Naive thymus-derived CD8-positive, alpha-beta T cell (primary cell): ENCODE measurements at regions not wholly inside any gene's neighbourhood (a gene's known extent, or its start where the extent isn't known, plus 50 kb on each side); places are given as distances from the start of the nearest gene placed in this dataset.

Experiments used
- ATAC-seq, 2 donors: fragments of 150-1000 bp; cut with Tn5 transposase in 1 of 2; sonication (Bioruptor Pico), chemical (Tn5 transposase) in 1 of 2; 1 replicate in 1 of 2; 2 replicates in 1 of 2; pipeline ENCODE4 v1.10.0; 2021; ENCODE audit warnings: mild to moderate bottlenecking in 2 of 2, moderate library complexity in 2 of 2
- POLR2A ChIA-PET: fragments of 350-600 bp; sonication (Branson Sonifier 250); formaldehyde crosslinking; loops from one replicate; lab custom pipeline; 2021; ENCODE audit warnings: antibody characterized with exemption; lab: Charles Lee
- DNase-seq, 10 donors: peaks; one replicate each; pipeline versions ENCODE4 v3.0.0 to v3.0.0-alpha.2; 2020 to 2022
- H3K27ac Mint-ChIP-seq, 10 donors: one replicate each; pipeline ENCODE4 v1.8.0; 2020 to 2022; ENCODE audit warnings: mild to moderate bottlenecking in 10 of 10, mixed read lengths in 10 of 10, moderate library complexity in 4 of 10, inconsistent platforms in 1 of 10
- H3K27me3 Mint-ChIP-seq, 5 donors: one replicate each; pipeline ENCODE4 v1.8.0; 2021 to 2022; ENCODE audit warnings: mixed read lengths in 5 of 5
- H3K36me3 Mint-ChIP-seq, 3 donors: one replicate each; pipeline ENCODE4 v1.8.0; 2020 to 2022; ENCODE audit warnings: mixed read lengths in 3 of 3, mild to moderate bottlenecking in 2 of 3, inconsistent platforms in 1 of 3
- H3K4me1 Mint-ChIP-seq, 4 donors: one replicate each; pipeline ENCODE4 v1.8.0; 2021 to 2022; ENCODE audit warnings: mixed read lengths in 4 of 4
- H3K4me3 Mint-ChIP-seq, 10 donors: one replicate each; pipeline ENCODE4 v1.8.0; 2020 to 2022; ENCODE audit warnings: mild to moderate bottlenecking in 10 of 10, mixed read lengths in 10 of 10, moderate library complexity in 6 of 10, inconsistent platforms in 1 of 10
- H3K9me3 Mint-ChIP-seq, 9 donors: one replicate each; pipeline ENCODE4 v1.8.0; 2020 to 2022; ENCODE audit warnings: mixed read lengths in 9 of 9, mild to moderate bottlenecking in 3 of 9, inconsistent platforms in 1 of 9, moderate library complexity in 1 of 9

- DNase-seq, result no peak
- Mint-ChIP-seq H3K27ac (no peak overlapping the region), H3K27me3 (peaks cover 8 to 20% (median 10%) of the 10 kb centered on the region in 5 donors), H3K9me3 (peaks cover 0 to 6% (median 0%) of the 10 kb centered on the region in 9 donors), H3K36me3 (no peaks in the 10 kb centered on the region), H3K4me1 (no peaks in the 10 kb centered on the region), H3K4me3 (no peak overlapping the region)
- no peak for ATAC-seq
- POLR2A ChIA-PET, result no interaction called here
Measured at GRCh38 chr1:57833296-57833695, 409.4 kb upstream of the DAB1 start.

GRCh38 chr1:57832612-57833011 is 408.8 kb upstream of the DAB1 start:
- peaks cover 0 to 4% (median 0%) of the 10 kb centered on the region in 9 donors for H3K9me3 Mint-ChIP-seq
- H3K4me1 Mint-ChIP-seq, result no peaks in the 10 kb centered on the region
- POLR2A ChIA-PET, result no interaction called here
- H3K4me3 Mint-ChIP-seq, result no peak overlapping the region
- no peak for ATAC-seq
- no peak for DNase-seq
- H3K27ac Mint-ChIP-seq, result no peak overlapping the region
- no peaks in the 10 kb centered on the region for H3K36me3 Mint-ChIP-seq
- H3K27me3 Mint-ChIP-seq, result peaks cover 4 to 14% (median 9%) of the 10 kb centered on the region in 5 donors

GRCh38 chr1:57831624-57832023 is 407.8 kb upstream of the DAB1 start:
- Mint-ChIP-seq H3K9me3 (peaks cover 0 to 4% (median 0%) of the 10 kb centered on the region in 9 donors), H3K36me3 (no peaks in the 10 kb centered on the region), H3K27ac (no peak overlapping the region), H3K27me3 (peaks cover 0 to 4% (median under 1%) of the 10 kb centered on the region in 5 donors), H3K4me1 (no peaks in the 10 kb centered on the region), H3K4me3 (no peak overlapping the region)
- POLR2A ChIA-PET, result no interaction called here
- ATAC-seq, result no peak
- DNase-seq, result no peak

GRCh38 chr1:57826535-57826934 is 402.7 kb upstream of the DAB1 start:
- DNase-seq (no peak), ATAC-seq (no peak)
- POLR2A ChIA-PET, result no interaction called here
- peaks cover 0 to 5% (median 0%) of the 10 kb centered on the region in 5 donors for H3K27me3 Mint-ChIP-seq
- no peak overlapping the region for H3K27ac Mint-ChIP-seq
- H3K4me3 Mint-ChIP-seq, result no peak overlapping the region
- H3K4me1 Mint-ChIP-seq, result no peaks in the 10 kb centered on the region
- no peaks in the 10 kb centered on the region for H3K36me3 Mint-ChIP-seq
- H3K9me3 Mint-ChIP-seq, result peaks cover 0 to 3% (median 0%) of the 10 kb centered on the region in 9 donors

GRCh38 chr1:57824535-57824934 is 400.7 kb upstream of the DAB1 start:
- H3K4me3 Mint-ChIP-seq, result no peak overlapping the region
- ATAC-seq (no peak), DNase-seq (no peak)
- H3K27ac Mint-ChIP-seq, result no peak overlapping the region
- H3K27me3 Mint-ChIP-seq, result peaks cover 0 to 5% (median 0%) of the 10 kb centered on the region in 5 donors
- POLR2A ChIA-PET, result interaction anchor here (0.6 kb wide), 1 partner anchor 9 kb away, joined by 5 read pairs; no protein-coding TSS in a partner anchor
- H3K9me3 Mint-ChIP-seq, result no peaks in the 10 kb centered on the region
- H3K36me3 Mint-ChIP-seq, result no peaks in the 10 kb centered on the region
- no peaks in the 10 kb centered on the region for H3K4me1 Mint-ChIP-seq

GRCh38 chr1:57820356-57821095 is 396.7 kb upstream of the DAB1 start:
- Mint-ChIP-seq H3K27ac (no peak overlapping the region), H3K27me3 (peaks cover 0 to 24% (median 3%) of the 10 kb centered on the region in 5 donors), H3K4me3 (no peak overlapping the region), H3K9me3 (peaks cover 0 to 6% (median 0%) of the 10 kb centered on the region in 9 donors), H3K36me3 (no peaks in the 10 kb centered on the region), H3K4me1 (no peaks in the 10 kb centered on the region)
- ATAC-seq (no peak), DNase-seq (no peak)
- POLR2A ChIA-PET, result no interaction called here

- no peak for ATAC-seq
- Mint-ChIP-seq H3K27ac (no peak overlapping the region), H3K27me3 (peaks cover 0 to 24% (median 3%) of the 10 kb centered on the region in 5 donors), H3K4me3 (no peak overlapping the region), H3K9me3 (peaks cover 0 to 6% (median 0%) of the 10 kb centered on the region in 9 donors), H3K36me3 (no peaks in the 10 kb centered on the region), H3K4me1 (no peaks in the 10 kb centered on the region)
- no peak for DNase-seq
- POLR2A ChIA-PET, result no interaction called here
Measured at GRCh38 chr1:57819893-57820292, 396.0 kb upstream of the DAB1 start.

GRCh38 chr1:57803586-57803985 is 379.7 kb upstream of the DAB1 start:
- no peaks in the 10 kb centered on the region for H3K36me3 Mint-ChIP-seq
- DNase-seq, result no peak
- H3K27me3 Mint-ChIP-seq, result peaks cover 0 to 11% (median under 1%) of the 10 kb centered on the region in 5 donors
- H3K4me1 Mint-ChIP-seq, result no peaks in the 10 kb centered on the region
- H3K4me3 Mint-ChIP-seq, result no peak overlapping the region
- no peak overlapping the region for H3K27ac Mint-ChIP-seq
- H3K9me3 Mint-ChIP-seq, result peaks cover 0 to 4% (median 0%) of the 10 kb centered on the region in 9 donors
- no peak for ATAC-seq
- POLR2A ChIA-PET, result no interaction called here

- Mint-ChIP-seq H3K4me3 (no peak overlapping the region), H3K4me1 (no peaks in the 10 kb centered on the region), H3K27me3 (peaks cover 0 to 33% (median 3%) of the 10 kb centered on the region in 5 donors), H3K9me3 (peaks cover 0 to 4% (median 0%) of the 10 kb centered on the region in 9 donors), H3K27ac (no peak overlapping the region), H3K36me3 (no peaks in the 10 kb centered on the region)
- POLR2A ChIA-PET, result no interaction called here
- ATAC-seq (no peak), DNase-seq (no peak)
Measured at GRCh38 chr1:57800376-57800775, 376.5 kb upstream of the DAB1 start.

GRCh38 chr1:57799490-57800115 is 375.7 kb upstream of the DAB1 start:
- ATAC-seq (no peak), DNase-seq (no peak)
- no peaks in the 10 kb centered on the region for H3K4me1 Mint-ChIP-seq
- H3K27me3 Mint-ChIP-seq, result peaks cover 0 to 33% (median 3%) of the 10 kb centered on the region in 5 donors
- H3K36me3 Mint-ChIP-seq, result no peaks in the 10 kb centered on the region
- POLR2A ChIA-PET, result no interaction called here
- no peak overlapping the region for H3K27ac Mint-ChIP-seq
- H3K9me3 Mint-ChIP-seq, result peaks cover 0 to 5% (median 0%) of the 10 kb centered on the region in 9 donors
- H3K4me3 Mint-ChIP-seq, result no peak overlapping the region

- Mint-ChIP-seq H3K27me3 (peaks cover 0 to 33% (median 3%) of the 10 kb centered on the region in 5 donors), H3K4me1 (no peaks in the 10 kb centered on the region), H3K4me3 (no peak overlapping the region), H3K9me3 (peaks cover 0 to 5% (median 0%) of the 10 kb centered on the region in 9 donors), H3K27ac (no peak overlapping the region), H3K36me3 (no peaks in the 10 kb centered on the region)
- POLR2A ChIA-PET, result no interaction called here
- DNase-seq, result no peak
- ATAC-seq, result no peak
Measured at GRCh38 chr1:57798543-57798942, 374.7 kb upstream of the DAB1 start.

GRCh38 chr1:57797084-57797483 is 373.2 kb upstream of the DAB1 start:
- H3K9me3 Mint-ChIP-seq, result peaks cover 0 to 5% (median 0%) of the 10 kb centered on the region in 9 donors
- no peaks in the 10 kb centered on the region for H3K36me3 Mint-ChIP-seq
- no peak overlapping the region for H3K27ac Mint-ChIP-seq

GRCh38 chr1:57796616-57797015 is 372.8 kb upstream of the DAB1 start:
- no peak overlapping the region for H3K27ac Mint-ChIP-seq
- H3K4me1 Mint-ChIP-seq, result no peaks in the 10 kb centered on the region
- no peak for ATAC-seq
- H3K36me3 Mint-ChIP-seq, result no peaks in the 10 kb centered on the region
- H3K27me3 Mint-ChIP-seq, result peaks cover 0 to 33% (median 3%) of the 10 kb centered on the region in 5 donors
- no peak overlapping the region for H3K4me3 Mint-ChIP-seq
- POLR2A ChIA-PET, result no interaction called here
- no peak for DNase-seq
- H3K9me3 Mint-ChIP-seq, result peaks cover 0 to 5% (median 0%) of the 10 kb centered on the region in 9 donors

More at GRCh38 chr1:57797084-57797483, 373.2 kb upstream of the DAB1 start:
- POLR2A ChIA-PET, result no interaction called here
- no peak overlapping the region for H3K4me3 Mint-ChIP-seq
- ATAC-seq (no peak), DNase-seq (no peak)
- H3K27me3 Mint-ChIP-seq, result peaks cover 0 to 33% (median 3%) of the 10 kb centered on the region in 5 donors
- H3K4me1 Mint-ChIP-seq, result no peaks in the 10 kb centered on the region
